ENCODE measurements at regions not wholly inside any gene's neighbourhood (a gene's known extent, or its start where the extent isn't known, plus 50 kb on each side); places are given as distances from the start of the nearest gene placed in this dataset.

GRCh38 chr20:52244702-52245101, 53.1 kb upstream of the ZFP64 start:
- FAIRE-seq (no peak), DNase-seq (no peak)
- Histone ChIP-seq H3K36me3 (ENCODE audit: control insufficient read depth in 3 of 3, insufficient read depth in 2 of 3, low read depth in 1 of 3, low read length in 3 of 3) (no peaks in the 10 kb centered on the region), H3K4me3 (ENCODE audit: low read depth in 1 of 3, low read length in 3 of 3) (no peak overlapping the region), H3K4me1 (ENCODE audit: control insufficient read depth in 3 of 3, insufficient read depth in 2 of 3, low read depth in 1 of 3, low read length in 2 of 3) (no peaks in the 10 kb centered on the region), H3K9me3 (ENCODE audit: control insufficient read depth in 2 of 2, insufficient read depth in 1 of 2, low read depth in 1 of 2, low read length in 1 of 2) (peaks cover 0 to 4% of the 10 kb centered on the region in 2 donors), H3K27ac (ENCODE audit: low read depth in 1 of 3, low read length in 2 of 3) (no peak overlapping the region), H3K27me3 (ENCODE audit: control insufficient read depth in 3 of 3, insufficient read depth in 3 of 3, low read length in 3 of 3) (no peaks in the 10 kb centered on the region)
- 81 to 89% (median 87%) methylated on average over 4 of the region's 4 CpGs for WGBS, 3 donors

- Histone ChIP-seq H3K27me3 (ENCODE audit: control insufficient read depth in 3 of 3, insufficient read depth in 3 of 3, low read length in 3 of 3) (no peaks in the 10 kb centered on the region), H3K36me3 (ENCODE audit: control insufficient read depth in 3 of 3, insufficient read depth in 2 of 3, low read depth in 1 of 3, low read length in 3 of 3) (no peaks in the 10 kb centered on the region), H3K27ac (ENCODE audit: low read depth in 1 of 3, low read length in 2 of 3) (no peak overlapping the region), H3K9me3 (ENCODE audit: control insufficient read depth in 2 of 2, insufficient read depth in 1 of 2, low read depth in 1 of 2, low read length in 1 of 2) (peaks cover 0 to 2% of the 10 kb centered on the region in 2 donors), H3K4me1 (ENCODE audit: control insufficient read depth in 3 of 3, insufficient read depth in 2 of 3, low read depth in 1 of 3, low read length in 2 of 3) (no peaks in the 10 kb centered on the region), H3K4me3 (ENCODE audit: low read depth in 1 of 3, low read length in 3 of 3) (no peak overlapping the region)
- peak; percentile 81 for FAIRE-seq
- WGBS, 3 donors = 45 to 60% (median 56%) methylated on average over 7 of the region's 7 CpGs
- peak in 1 of 2 donors; percentile 19 for DNase-seq
Observed at GRCh38 chr20:52242237-52243230, 51.0 kb upstream of the ZFP64 start.
